Brain microvascular endothelial cell (primary cell): ENCODE measurements at regions not wholly inside any gene's neighbourhood (a gene's known extent, or its start where the extent isn't known, plus 50 kb on each side); places are given as distances from the start of the nearest gene placed in this dataset.

Experiments used
- DNase-seq: peaks from one replicate; pipeline ENCODE4 v3.0.0-alpha.2; 2020
- H3K27ac ChIP-seq: fragments of 250-450 bp; sonication (Bioruptor Pico); 2 replicates; pipeline ENCODE4 v1.5.1; 2020; ENCODE audit warnings: mild to moderate bottlenecking, moderate library complexity
- H3K27me3 ChIP-seq: fragments of 250-450 bp; sonication (Bioruptor Pico); replicated peaks from 2 replicates; pipeline ENCODE4 v1.5.1; 2020; ENCODE audit warnings: mild to moderate bottlenecking
- H3K36me3 ChIP-seq: fragments of 250-450 bp; sonication (Bioruptor Pico); replicated peaks from 2 replicates; pipeline ENCODE4 v1.5.1; 2020; ENCODE audit warnings: mild to moderate bottlenecking
- H3K4me3 ChIP-seq: 2 replicates; pipeline ENCODE4 v1.5.1; 2011; ENCODE audit warnings: low read depth, mild to moderate bottlenecking, control low read depth, low read length, moderate library complexity
- in situ Hi-C: cut with HindIII; loops from 2 replicates; pipeline ENCODE4 v1.10.0; 2017; ENCODE audit warnings: low sequenced_read_pairs, low pct_ligation_motif_present
- TF ChIP-seq, protein P1 (sequence below): IDR thresholded peaks from 2 replicates; pipeline ENCODE4 v1.5.1; 2011; ENCODE audit warnings: low read depth, mild to moderate bottlenecking, moderate library complexity, low read length, control low read depth, inconsistent platforms; ENCODE audit errors: missing control alignments

DNA sequence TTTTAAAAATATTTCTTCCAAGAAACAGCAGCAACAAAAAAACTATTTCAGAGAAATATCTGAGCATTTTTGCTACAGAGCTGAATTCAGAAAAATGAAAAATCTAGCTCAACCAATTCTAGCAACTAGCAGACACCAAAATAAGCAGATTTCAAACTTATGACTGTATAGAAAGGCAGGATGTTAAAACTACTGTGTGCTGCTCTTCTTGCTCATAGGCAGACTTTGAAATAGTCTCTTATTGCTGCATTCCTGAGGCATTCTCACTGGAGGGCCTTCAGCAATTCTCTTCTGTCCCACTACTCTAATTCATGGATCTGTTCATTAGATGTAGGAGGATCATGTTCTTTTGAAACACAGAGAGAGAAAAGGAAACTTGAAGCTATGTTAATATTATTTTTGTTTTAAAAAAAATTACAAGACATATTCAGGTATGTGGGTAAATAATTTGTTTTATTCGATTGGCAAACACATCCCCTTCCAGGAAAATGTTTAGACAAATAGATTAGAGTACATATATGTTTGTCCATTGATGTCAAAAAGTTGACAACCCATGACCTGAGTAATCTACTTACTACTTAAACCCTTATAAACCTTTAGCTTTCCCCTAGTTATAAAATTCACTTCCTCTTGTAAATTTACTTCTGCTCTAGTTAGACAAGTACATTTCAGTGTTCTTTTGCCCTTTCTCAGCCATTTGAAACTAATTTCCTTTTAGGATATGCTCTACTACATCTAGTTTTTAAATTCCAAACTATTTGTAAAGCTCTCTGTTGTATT is 428.2 kb upstream of the POT1 start:
- peak; percentile 38 for DNase-seq
- Histone ChIP-seq H3K4me3 (no peak overlapping the region), H3K27ac (peak overlapping the region; percentile 63), H3K27me3 (no peaks in the 10 kb centered on the region), H3K36me3 (no peaks in the 10 kb centered on the region)
- TF ChIP-seq, protein P1, sequence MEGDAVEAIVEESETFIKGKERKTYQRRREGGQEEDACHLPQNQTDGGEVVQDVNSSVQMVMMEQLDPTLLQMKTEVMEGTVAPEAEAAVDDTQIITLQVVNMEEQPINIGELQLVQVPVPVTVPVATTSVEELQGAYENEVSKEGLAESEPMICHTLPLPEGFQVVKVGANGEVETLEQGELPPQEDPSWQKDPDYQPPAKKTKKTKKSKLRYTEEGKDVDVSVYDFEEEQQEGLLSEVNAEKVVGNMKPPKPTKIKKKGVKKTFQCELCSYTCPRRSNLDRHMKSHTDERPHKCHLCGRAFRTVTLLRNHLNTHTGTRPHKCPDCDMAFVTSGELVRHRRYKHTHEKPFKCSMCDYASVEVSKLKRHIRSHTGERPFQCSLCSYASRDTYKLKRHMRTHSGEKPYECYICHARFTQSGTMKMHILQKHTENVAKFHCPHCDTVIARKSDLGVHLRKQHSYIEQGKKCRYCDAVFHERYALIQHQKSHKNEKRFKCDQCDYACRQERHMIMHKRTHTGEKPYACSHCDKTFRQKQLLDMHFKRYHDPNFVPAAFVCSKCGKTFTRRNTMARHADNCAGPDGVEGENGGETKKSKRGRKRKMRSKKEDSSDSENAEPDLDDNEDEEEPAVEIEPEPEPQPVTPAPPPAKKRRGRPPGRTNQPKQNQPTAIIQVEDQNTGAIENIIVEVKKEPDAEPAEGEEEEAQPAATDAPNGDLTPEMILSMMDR = no peak
- in situ Hi-C loops = no loop called here

DNA sequence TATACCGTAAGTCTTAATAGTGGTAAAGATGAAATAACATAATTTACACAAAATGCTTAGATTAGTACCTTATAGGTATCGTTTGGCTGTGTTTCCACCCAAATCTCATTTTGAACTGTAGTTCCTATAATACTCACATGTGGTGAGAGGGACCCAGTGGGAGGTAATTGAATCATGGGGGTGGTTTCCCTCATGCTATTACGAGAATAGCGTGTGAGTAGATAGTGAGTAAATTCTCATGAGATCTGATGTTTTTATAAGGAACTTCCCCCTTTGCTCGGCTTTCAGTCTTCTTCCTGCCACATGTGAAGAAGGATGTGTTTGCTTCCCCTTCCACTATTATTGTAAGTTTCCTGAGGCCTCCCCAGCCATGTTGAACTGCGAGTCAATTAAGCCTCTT is 426.3 kb upstream of the POT1 start:
- TF ChIP-seq, protein P1 = no peak
- in situ Hi-C loops = no loop called here
- H3K27ac ChIP-seq = peak overlapping the region; percentile 85
- no peaks in the 10 kb centered on the region for H3K36me3 ChIP-seq
- peak; percentile 96 for DNase-seq
- no peak overlapping the region for H3K4me3 ChIP-seq
- H3K27me3 ChIP-seq = no peaks in the 10 kb centered on the region

DNA sequence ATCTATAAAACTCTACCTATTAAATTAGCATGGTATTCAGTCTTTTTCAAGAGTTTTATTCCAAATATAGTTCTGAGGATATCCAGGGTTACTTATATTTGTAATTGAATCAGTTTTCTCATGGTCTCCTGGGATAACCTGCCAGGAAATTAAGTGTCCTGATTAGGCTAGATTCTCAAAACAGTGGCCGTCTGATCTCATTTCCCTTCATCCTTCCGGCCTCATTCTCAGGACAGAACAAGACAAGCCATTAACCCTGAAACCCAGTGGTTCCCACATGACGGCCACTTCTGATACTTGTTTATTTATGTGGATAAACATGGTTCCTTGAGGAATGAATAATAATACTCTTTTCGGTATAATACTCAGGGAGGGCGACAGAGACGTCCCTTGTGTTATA is 417.6 kb upstream of the POT1 start:
- TF ChIP-seq, protein P1 = no peak
- in situ Hi-C loops = no loop called here
- no peak overlapping the region for H3K4me3 ChIP-seq
- DNase-seq = peak; percentile 4
- no peaks in the 10 kb centered on the region for H3K27me3 ChIP-seq
- H3K36me3 ChIP-seq = no peaks in the 10 kb centered on the region
- no peak overlapping the region for H3K27ac ChIP-seq

DNA sequence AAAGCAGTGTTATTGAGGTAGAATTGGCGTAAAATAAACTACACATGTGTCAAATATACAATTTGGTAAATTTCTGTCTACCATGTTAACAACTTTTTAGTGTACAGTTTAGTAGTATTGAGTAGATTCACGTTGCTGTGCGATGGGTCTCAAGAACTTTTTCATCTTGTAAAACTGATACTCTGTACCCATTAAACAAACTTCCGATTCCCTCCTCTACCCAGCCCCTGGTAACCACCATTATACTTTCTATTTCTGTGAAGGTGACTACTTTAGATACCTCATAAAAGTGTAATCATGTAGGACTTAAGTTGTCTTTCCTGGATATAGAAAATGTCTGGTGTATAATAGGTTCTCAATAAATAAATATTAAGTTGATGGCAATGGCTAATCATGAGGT is 408.5 kb upstream of the POT1 start:
- H3K4me3 ChIP-seq = no peak overlapping the region
- DNase-seq = no peak
- H3K27ac ChIP-seq = no peak overlapping the region
- H3K36me3 ChIP-seq = no peaks in the 10 kb centered on the region
- H3K27me3 ChIP-seq = no peaks in the 10 kb centered on the region
- in situ Hi-C loops = no loop called here
- TF ChIP-seq, protein P1 = no peak

DNA sequence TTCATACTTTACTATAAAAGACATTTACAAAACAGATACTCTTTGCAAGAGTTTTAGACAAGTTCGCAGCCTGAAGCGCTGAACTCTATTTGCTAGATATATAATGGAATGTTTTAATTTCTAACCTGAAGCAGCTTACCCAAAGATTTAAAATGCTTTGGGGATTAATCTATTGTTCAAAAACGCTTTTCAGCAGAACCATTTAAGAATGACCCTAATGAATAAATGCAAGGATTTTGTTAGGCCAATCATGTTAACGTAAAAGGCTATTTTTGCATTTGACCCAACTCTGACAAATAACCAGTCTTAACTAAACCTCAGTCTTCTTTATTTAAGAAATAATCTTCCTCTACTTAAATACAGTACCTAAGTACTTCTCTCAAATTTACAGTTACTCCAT is 406.7 kb upstream of the POT1 start:
- no peak overlapping the region for H3K27ac ChIP-seq
- no peak overlapping the region for H3K4me3 ChIP-seq
- in situ Hi-C loops = no loop called here
- TF ChIP-seq, protein P1 = no peak
- DNase-seq = no peak
- H3K27me3 ChIP-seq = no peaks in the 10 kb centered on the region
- no peaks in the 10 kb centered on the region for H3K36me3 ChIP-seq
